Stimulated activated CD8-positive, alpha-beta memory T cell treated with anti-CD3 and anti-CD28 coated beads, Interleukin-7, amount 100 ng/mL, for 48 hours (primary cell): ENCODE measurements at regions not wholly inside any gene's neighbourhood (a gene's known extent, or its start where the extent isn't known, plus 50 kb on each side); places are given as distances from the start of the nearest gene placed in this dataset.
"Not testable (repeated sequence)": the region's sequence is repeated elsewhere in the genome, so short reads cannot be mapped to it uniquely, and the experiment has no call there.

ENCODE experiments used
- DNase-seq, 2 donors: peaks; one replicate each; pipeline ENCODE4 v3.0.0-alpha.2; 2020; ENCODE audit warnings: low read depth in 1 of 2; ENCODE audit errors: extremely low read depth in 1 of 2

DNA sequence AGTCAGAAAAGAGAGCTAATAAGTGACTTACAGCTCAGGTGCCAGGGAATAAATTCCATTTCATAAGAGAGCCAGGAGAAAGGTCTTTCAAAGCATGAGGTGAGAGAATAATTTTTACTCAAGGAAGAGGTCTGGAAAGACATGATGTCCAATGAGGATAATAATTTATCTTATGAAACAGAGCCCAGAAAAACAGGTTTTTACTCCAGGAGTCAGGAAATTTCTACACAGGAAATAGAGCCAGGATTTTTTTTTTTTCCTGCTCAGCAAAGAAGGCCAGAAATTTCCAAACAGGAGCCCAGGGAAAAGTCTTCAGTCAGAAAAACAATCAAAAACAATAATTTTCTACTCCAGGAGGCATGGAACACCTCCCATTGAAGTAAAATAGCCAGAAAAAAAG lies 1185.7 kb upstream of the TSPY4 start:
- DNase-seq, result no peak

DNA sequence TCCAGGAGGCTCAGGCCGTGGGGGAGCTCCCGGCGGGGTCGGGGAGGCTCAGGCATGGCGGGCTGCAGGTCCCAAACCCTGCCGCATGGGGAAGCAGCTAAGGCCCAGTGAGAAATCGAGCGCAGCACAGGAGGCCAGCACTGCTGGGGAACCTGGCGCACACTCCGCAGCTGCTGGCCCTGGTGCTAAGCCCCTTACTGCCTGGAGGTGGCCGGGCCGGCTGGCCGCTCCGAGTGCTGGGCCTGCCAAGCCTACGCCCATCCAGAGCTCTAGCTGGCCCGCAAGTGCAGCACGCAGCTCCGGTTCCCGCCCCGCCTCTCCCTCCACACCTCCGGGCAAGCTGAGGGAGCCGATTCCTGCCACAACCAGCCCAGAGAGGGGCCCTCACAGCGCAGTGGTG lies 1208.7 kb upstream of the TSPY4 start:
- no peak for DNase-seq

DNA sequence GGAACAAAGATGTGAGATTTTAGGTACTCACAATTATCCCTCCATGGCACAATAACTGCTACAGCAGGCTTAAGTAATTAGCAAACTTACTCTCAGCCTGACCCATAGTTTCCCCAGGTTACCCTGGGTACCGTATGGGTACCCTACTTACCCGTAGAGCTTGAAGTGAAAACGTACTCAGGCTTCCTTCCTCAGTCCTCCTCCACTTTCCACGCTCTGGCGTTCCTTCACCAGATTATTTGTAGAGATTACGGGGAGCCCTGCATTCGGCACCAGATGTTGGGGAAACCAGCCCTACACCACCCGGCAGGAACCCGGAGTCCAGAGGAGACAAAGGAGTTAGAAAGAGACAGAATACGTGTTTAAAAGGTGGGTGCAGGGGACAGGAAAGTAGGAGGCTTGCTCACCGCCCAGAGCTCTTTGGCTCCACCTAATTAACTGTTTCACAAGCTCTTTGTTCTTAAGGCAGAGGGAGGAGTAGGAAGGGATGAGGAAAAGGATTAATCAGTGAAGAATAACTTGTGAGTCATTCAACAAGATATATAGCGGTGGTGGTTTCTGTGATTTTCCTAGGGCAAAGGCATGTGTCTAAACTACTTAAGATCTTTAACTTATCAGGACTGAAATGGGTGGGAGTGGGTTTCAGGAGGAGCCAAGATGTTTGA lies 1211.2 kb upstream of the TSPY4 start:
- no peak for DNase-seq

DNA sequence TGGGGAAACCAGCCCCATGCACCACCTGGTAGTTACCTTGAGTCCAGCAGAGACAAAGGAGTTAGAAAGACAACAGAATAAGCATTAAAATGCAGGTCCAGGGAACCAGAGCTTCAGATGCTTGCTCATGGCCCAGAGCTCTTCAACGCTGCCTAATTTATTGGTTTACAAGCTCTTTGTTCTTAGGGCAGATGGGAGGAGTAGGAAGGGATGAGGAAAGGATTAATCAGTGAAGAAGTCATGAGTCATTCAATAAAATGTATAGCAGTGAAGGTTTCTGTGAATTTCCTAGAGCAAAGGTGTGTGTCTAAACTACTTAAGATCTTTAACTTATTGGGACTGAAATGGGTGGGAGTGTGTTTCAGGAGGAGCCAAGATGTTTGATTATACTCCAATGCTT lies 1210.3 kb upstream of the AMELY start:
- DNase-seq, result no peak

DNA sequence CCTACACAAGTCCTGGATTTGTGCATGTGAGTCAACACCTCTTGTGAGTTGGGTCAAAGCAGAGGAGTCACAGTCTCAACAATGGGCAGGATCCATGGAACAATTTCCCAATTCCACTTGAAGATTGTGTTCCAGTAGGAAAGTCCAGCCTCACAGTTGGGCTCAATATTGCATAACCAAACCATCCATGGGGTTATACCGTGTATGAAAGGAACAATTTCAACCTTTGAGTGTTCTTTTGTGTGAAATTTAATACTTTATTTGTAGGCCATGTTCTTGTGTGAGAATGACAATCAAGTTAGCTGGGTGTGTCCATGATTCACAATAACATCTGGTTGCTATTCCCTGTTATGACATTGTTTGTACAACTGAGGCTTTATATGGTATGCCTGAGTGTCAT lies 1182.9 kb upstream of the AMELY start:
- DNase-seq, result no peak

DNA sequence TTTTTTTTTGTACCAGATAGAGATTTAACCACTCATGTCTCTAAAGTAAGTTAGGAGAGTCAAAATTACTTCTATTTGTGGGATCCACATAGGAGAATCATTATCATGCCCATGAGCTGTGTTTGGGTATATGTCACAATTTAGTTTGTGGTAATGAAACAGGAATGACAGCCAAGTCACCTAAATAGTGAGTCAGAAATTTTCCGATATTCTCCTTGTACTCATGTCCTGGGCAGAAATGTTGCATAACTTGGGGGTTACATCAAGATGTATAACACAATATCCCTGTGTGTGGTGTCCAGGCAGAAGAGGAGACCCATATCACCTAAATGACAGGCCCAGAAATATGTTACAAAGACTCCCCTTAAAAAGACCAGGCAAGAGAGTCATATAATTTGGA lies 1181.4 kb upstream of the AMELY start:
- no peak for DNase-seq

DNA sequence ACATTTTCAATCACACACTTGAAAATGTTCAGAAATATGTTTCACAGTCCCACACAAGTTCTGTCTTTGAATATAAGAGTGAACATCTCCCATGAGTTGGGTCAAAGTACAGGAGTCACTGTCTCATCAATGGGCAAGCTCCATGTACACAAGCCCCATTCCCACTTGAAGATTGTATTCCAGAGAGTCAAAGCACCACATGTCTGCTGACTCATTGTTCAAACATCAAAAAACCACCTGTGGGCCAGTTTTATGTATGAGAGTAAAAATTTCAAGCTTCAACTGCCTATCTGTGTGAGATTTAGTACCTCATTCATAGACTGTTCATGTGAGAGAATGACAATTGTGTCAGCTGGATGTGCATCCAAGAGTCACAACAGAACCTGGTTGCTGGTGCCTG lies 1174.4 kb upstream of the AMELY start:
- no peak for DNase-seq

DNA sequence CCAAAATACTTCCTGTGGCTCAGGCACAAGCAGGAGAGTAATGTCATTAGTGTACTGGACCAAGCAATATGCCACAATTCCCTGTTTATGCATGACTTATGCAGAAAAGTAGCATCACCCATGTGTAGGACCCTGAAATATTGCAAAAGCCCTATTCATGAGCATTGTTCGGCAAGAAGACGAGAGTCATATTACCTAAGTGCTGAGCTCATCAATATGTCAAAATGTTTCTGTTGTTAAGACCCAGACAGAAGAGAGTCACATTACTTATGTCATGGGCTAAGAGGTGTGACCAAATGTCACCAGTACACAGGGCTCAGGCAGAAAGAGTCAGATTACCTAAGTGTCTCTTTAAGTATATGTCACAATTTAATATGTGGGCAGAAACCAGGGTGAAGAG lies 1172.6 kb upstream of the AMELY start:
- no peak for DNase-seq

DNA sequence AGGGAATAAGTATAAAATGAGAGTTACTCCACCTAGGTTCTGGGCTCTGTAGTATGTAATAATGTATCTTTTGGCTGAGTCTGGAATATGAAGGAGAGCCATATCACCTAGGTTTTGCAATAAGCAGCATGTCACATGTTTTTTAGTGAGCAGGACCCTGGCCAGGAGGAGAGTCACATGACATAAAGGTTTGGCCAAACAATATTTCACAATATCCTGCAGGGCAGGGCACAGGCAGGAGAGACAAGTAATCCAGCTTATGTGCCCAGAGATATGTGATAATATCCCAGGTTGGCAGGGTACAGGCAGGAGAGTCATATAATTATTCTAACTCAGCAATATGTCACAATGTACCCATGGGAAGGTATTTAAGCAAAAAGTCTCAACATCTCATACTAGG lies 1169.6 kb upstream of the AMELY start:
- DNase-seq, result no peak

DNA sequence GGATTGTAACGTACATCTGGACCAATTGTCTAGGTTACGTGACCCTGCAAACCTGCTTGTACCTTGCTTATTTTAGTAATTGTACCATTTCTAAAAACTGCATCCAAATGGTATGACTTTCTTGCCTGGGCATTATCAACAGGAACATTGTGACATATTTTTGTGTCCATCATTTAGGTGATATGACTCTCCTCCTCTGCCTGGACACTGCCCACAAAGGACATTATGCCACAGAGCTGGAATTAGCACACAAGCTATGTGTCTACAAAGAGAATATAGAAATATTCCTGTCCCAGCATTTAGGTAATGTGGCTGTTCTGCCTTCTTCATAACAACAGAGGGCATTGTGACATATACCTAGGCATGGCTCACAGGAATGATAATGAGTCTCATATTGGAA lies 1153.7 kb upstream of the AMELY start:
- no peak for DNase-seq

DNA sequence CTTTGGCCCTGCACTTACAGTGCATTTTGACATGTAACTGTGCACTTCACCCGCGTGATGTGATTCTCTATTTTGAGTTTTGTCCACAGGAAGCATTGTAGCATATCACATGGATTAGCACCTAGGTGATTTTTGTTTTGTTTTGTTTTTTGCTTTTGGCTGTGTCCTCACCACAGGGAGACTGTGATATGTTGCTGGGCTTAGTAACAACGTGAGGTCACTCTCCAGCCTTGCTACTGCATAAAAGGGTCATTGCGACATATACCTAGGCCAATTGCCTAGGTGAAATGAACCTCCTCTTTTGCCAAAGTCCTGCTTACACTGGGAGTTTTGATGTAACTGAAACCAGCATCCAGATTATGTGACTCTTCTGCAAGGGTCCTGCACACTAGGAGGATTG lies 1152.9 kb upstream of the AMELY start:
- DNase-seq, result no peak

DNA sequence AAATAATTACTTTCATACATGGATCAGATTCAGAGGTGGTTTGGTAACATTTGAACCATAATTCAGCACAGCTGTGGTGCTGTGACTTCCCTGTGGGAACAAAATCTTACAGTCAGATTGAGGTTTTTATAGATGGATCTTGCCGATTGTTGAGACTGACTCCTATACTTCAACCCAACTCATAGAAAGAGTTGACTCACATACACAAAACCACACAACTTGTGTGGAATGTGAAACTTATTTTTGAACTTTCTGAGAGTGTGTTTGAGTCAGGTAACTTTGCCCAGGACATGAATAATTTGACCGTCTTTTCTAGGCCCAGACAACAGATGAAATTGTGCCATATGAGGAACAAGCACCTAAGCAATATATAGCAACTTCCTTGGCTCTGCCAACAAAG lies 1152.4 kb upstream of the AMELY start:
- no peak for DNase-seq

DNA sequence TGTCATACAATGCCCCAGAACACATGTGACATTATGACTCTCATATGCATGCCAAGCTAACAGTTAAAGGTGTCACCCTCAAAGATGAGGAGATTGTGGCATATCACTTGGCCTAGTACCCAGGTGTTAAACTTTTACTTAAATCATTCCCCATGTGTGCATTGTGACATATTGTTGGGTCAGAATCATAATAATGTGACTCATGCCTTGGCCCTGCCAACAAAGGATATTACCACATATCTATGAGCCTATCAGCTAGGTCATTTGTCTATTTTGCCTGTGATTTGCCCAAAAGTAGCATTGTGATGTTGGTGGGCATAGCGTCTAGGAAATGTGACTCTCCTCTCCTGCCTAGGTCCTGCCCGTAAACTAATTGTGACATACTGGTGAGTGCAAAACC lies 1147.1 kb upstream of the AMELY start:
- no peak for DNase-seq

DNA sequence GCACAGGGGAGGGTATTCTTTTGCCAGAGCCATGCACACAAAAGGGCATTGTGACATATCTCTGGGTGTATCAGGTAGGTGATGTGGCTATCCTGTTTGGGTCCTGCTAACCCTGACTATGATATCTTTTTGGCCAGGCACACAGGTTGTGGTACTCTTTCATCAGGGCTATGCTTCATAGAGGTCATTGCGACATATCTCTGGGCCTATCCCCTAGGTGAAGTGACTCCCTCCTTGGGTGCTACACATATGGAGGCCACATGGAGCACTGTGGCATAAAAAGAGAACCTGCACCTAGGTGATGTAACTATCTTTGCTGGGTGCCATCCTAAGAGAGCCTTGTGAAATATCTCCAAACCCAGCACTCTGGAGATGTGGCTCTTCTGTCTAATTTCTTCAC lies 1139.8 kb upstream of the AMELY start:
- DNase-seq, result no peak

DNA sequence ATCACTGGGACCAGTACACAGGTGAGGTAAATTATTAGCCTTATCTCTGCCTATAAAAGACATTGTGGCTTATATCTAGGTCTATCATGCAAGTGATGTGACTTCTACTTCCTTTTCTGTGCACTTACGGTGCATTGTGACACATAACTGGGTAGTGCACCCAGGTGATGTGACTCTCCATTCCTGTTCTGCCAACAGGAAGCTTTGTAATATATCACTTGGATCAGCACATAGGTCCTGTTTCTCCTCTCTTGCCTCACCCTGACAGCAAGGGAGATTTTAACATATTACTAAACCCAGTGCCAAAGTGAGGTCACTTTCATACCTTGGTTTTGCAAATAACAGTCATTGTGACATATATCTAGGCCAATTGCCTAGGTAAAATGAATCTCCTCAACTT lies 1129.7 kb upstream of the AMELY start:
- no peak for DNase-seq

DNA sequence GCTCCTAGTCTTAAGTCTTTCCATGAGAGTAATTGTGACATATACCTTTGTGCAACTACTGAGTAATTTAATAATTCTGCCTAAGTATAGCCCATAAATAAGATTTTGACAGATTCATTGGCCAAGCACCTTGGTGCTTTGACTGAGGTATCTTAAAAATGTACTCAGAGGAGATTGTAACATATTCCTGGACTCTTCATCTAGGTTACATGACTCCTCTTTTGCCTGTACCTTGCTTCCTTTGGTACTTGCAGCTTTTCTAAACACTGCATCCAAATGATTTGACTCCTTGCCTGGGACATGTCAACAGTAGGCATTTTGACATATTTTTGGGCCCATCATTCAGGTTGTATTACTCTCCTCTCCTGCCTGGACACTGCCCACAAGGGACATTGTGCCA lies 1125.0 kb upstream of the AMELY start:
- DNase-seq, result no peak

DNA sequence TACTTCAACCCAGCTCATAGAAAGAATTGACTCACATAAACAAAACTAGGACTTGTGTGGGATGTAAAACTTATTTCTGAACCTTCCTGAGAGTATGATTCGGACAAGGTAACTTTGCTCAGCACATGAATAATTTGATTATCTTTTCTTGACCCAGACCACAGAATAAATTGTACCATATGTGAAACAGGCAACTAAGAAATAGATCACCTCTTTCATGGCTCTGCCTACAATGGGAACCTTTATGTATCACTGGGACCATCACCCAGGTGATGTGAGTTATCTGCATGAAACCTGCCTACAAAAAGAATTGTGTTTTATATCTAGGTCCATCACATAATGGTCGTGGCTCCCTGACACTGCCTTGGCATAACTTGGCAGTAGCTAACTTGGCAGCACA lies 1124.1 kb upstream of the AMELY start:
- DNase-seq, result no peak

DNA sequence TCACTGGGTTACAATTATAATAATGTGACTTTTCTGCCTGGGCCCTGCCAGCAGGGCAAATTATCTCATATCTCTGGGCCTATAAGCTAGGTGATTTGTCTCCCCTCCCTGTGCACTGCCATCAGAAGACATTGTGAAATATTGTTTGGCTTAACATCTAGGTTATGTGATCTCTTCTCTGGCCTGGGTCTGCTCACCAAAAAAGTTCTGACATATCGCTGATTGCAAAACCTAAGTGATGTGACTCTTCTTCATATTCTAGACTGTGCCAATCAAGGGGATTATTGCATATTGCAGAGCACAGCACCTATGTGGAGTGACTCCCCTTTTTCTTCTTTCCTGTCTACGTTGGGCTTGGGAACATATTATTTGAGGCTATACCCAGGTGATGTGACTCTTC lies 1123.1 kb upstream of the AMELY start:
- no peak for DNase-seq

DNA sequence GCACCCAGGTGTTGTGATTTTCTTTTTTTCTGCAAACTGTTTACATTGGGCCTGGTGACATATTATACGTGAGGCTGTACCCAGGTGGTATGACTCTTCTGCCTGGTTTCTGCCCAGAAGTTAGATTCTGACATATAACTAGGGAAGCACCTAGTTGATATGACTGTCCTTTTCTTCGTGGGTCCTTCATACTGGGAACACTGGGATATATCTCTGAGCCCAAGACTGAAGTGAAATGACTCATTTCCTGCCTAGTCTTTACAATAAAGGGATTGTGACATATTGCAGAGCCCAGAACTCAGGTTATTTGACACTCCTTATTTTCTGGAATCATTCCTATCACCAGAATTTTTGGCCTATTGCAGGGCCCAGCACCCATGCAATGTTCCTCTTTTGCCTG lies 1121.6 kb upstream of the AMELY start:
- no peak for DNase-seq

DNA sequence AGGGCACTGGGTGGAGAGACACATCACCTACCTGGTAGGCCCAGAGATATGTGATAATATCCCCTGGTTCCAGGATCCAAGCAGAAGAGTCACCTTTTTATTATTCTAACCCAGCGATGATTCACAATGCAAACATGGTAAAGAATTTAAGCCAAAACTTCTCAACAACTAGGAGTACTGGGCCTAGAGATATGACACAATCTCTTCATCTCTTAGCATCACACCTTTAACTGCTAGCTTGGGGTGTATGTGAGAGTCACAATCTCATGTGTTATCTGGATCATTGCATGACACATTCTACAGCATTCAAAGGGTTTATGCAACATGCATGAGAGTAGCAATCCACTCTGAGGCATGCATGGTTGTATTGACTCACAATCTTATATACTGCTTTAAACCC lies 1109.0 kb upstream of the AMELY start:
- no peak for DNase-seq

DNA sequence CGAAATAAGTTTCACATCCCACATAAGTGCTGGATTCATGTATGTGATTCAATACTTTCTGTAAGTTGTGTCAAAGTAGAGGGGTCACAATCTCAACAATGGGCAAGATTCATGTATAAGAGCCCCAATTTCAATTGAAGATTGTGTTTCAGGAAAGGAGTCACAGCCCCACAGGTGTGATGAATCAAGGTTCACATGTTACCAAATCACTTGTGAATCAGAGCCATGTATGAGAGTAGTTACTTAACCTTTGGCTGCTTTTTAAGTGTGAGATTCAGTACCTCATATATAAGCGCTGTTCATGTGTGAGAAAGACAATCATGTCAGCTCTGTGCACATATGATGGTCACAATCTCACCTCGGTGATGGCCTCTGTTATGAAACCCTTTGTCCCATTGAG lies 1100.0 kb upstream of the AMELY start:
- no peak for DNase-seq

DNA sequence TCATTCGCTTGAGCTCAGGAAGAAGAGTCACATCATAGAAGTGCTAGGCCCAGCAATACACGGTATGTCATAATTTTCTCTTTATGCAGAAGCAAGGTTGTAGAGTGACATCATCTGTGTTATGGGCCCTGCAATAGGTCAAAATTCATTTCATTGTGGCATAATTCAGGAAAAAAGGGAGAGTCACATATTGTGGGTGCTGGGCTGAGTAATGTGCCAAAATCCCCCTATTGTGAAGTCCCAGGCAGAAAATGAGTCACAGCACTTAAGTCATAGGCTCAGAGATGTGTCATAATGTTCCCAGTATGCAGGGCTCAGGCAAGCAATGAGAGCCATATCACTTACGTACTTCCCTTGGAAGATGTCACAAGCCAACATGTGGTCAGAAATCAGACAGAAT lies 1092.6 kb upstream of the AMELY start:
- peak in 1 of 2 donors; percentile 11 for DNase-seq

DNA sequence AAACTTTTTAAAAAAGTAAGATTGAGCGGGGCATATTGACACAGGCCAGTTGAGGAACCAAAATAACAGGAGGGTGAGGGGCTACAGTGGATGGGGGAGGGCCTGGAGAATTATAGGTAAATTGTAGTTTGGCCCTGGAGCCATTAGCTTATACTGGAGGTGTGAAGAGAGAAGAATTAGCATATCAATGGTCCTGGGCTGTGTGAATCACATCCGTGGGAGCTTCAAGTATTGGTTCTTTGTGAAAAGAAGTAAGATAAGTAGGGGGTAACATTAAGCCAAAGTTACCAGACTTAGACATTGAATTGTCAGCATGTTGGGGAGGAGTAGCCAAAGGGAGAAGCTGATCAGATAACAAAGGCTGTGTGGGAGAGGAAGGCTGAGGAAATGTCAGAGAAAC lies 1085.2 kb upstream of the AMELY start:
- no peak for DNase-seq

DNA sequence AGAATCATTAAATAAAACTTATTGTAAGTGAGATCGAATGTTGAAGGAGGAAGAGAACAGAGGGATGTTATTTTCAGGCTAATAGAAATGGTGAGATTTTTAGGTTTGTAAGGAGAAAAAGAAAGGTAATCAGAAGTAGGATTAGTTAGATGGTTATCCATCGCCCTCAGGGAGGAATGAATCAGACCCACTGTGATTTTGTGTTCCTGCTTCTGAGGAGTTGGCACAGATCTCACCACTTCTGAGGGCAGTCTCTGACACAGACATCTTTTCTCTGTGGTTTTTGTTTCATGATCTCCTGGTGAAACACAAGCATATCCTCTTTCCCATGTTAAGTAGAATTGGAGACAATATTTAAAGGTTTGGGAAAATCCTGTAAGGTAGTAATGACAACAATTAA lies 1083.2 kb upstream of the AMELY start:
- not testable (repeated sequence) for DNase-seq
